ENCODE measurements at regions not wholly inside any gene's neighbourhood (a gene's known extent, or its start where the extent isn't known, plus 50 kb on each side); places are given as distances from the start of the nearest gene placed in this dataset.

- 100% methylated on average over 1 of the region's 5 CpGs for WGBS (ENCODE audit: insufficient coverage)
- Histone ChIP-seq H3K36me3 (ENCODE audit: control insufficient read depth, insufficient read depth, low read length) (no peaks in the 10 kb centered on the region), H3K27me3 (ENCODE audit: control insufficient read depth, insufficient read depth, low read length) (no peaks in the 10 kb centered on the region), H3K27ac (ENCODE audit: low read length) (no peak overlapping the region), H3K4me1 (ENCODE audit: control insufficient read depth, insufficient read depth, low read length) (no peaks in the 10 kb centered on the region), H3K9me3 (replicated peaks; ENCODE audit: control insufficient read depth, low read depth, low read length) (no peaks in the 10 kb centered on the region), H3K4me3 (ENCODE audit: low read length) (no peak overlapping the region)
- DNase-seq: no peak
Measured at GRCh38 chr13:75021151-75021550, 460.8 kb downstream of the TBC1D4 start.

- H3K27ac ChIP-seq (ENCODE audit: low read length): no peak overlapping the region
- no peak for DNase-seq
- no peaks in the 10 kb centered on the region for H3K36me3 ChIP-seq (ENCODE audit: control insufficient read depth, insufficient read depth, low read length)
- no peaks in the 10 kb centered on the region for H3K27me3 ChIP-seq (ENCODE audit: control insufficient read depth, insufficient read depth, low read length)
- no CpG with 5 or more reads among the region's 1 CpG for WGBS (ENCODE audit: insufficient coverage)
- H3K9me3 ChIP-seq (replicated peaks; ENCODE audit: control insufficient read depth, low read depth, low read length): no peaks in the 10 kb centered on the region
- H3K4me1 ChIP-seq (ENCODE audit: control insufficient read depth, insufficient read depth, low read length): no peaks in the 10 kb centered on the region
- H3K4me3 ChIP-seq (ENCODE audit: low read length): no peak overlapping the region
Measured at GRCh38 chr13:75016225-75016624, 465.7 kb downstream of the TBC1D4 start.

- no CpG with 5 or more reads among the region's 4 CpGs for WGBS (ENCODE audit: insufficient coverage)
- H3K36me3 ChIP-seq (ENCODE audit: control insufficient read depth, insufficient read depth, low read length): no peaks in the 10 kb centered on the region
- H3K27me3 ChIP-seq (ENCODE audit: control insufficient read depth, insufficient read depth, low read length): no peaks in the 10 kb centered on the region
- no peak overlapping the region for H3K27ac ChIP-seq (ENCODE audit: low read length)
- H3K4me1 ChIP-seq (ENCODE audit: control insufficient read depth, insufficient read depth, low read length): no peaks in the 10 kb centered on the region
- H3K9me3 ChIP-seq (replicated peaks; ENCODE audit: control insufficient read depth, low read depth, low read length): no peaks in the 10 kb centered on the region
- DNase-seq: no peak
- H3K4me3 ChIP-seq (ENCODE audit: low read length): no peak overlapping the region
Measured at GRCh38 chr13:75013818-75014217, 468.2 kb downstream of the TBC1D4 start.

GRCh38 chr13:75010941-75011340 is 471.0 kb downstream of the TBC1D4 start:
- DNase-seq: no peak
- Histone ChIP-seq H3K27ac (ENCODE audit: low read length) (no peak overlapping the region), H3K27me3 (ENCODE audit: control insufficient read depth, insufficient read depth, low read length) (no peaks in the 10 kb centered on the region), H3K9me3 (replicated peaks; ENCODE audit: control insufficient read depth, low read depth, low read length) (no peaks in the 10 kb centered on the region), H3K4me1 (ENCODE audit: control insufficient read depth, insufficient read depth, low read length) (no peaks in the 10 kb centered on the region), H3K36me3 (ENCODE audit: control insufficient read depth, insufficient read depth, low read length) (no peaks in the 10 kb centered on the region), H3K4me3 (ENCODE audit: low read length) (no peak overlapping the region)
- WGBS (ENCODE audit: insufficient coverage): no CpG with 5 or more reads among the region's 4 CpGs

GRCh38 chr13:75008926-75009325 is 473.0 kb downstream of the TBC1D4 start:
- no peak for DNase-seq
- Histone ChIP-seq H3K27me3 (ENCODE audit: control insufficient read depth, insufficient read depth, low read length) (no peaks in the 10 kb centered on the region), H3K9me3 (replicated peaks; ENCODE audit: control insufficient read depth, low read depth, low read length) (no peaks in the 10 kb centered on the region), H3K4me1 (ENCODE audit: control insufficient read depth, insufficient read depth, low read length) (no peaks in the 10 kb centered on the region), H3K4me3 (ENCODE audit: low read length) (no peak overlapping the region), H3K36me3 (ENCODE audit: control insufficient read depth, insufficient read depth, low read length) (no peaks in the 10 kb centered on the region), H3K27ac (ENCODE audit: low read length) (no peak overlapping the region)

GRCh38 chr13:74990992-74991391 is 491.0 kb downstream of the TBC1D4 start:
- H3K4me1 ChIP-seq (ENCODE audit: control insufficient read depth, insufficient read depth, low read length): no peaks in the 10 kb centered on the region
- H3K36me3 ChIP-seq (ENCODE audit: control insufficient read depth, insufficient read depth, low read length): no peaks in the 10 kb centered on the region
- WGBS (ENCODE audit: insufficient coverage): 100% methylated on average over 1 of the region's 2 CpGs
- no peak overlapping the region for H3K27ac ChIP-seq (ENCODE audit: low read length)
- H3K4me3 ChIP-seq (ENCODE audit: low read length): no peak overlapping the region
- H3K27me3 ChIP-seq (ENCODE audit: control insufficient read depth, insufficient read depth, low read length): no peaks in the 10 kb centered on the region
- H3K9me3 ChIP-seq (replicated peaks; ENCODE audit: control insufficient read depth, low read depth, low read length): no peaks in the 10 kb centered on the region
- DNase-seq: no peak

GRCh38 chr13:74987124-74987690 is 494.8 kb downstream of the TBC1D4 start:
- H3K4me3 ChIP-seq (ENCODE audit: low read length): no peak overlapping the region
- no peak for DNase-seq
- H3K9me3 ChIP-seq (replicated peaks; ENCODE audit: control insufficient read depth, low read depth, low read length): no peaks in the 10 kb centered on the region
- no peaks in the 10 kb centered on the region for H3K4me1 ChIP-seq (ENCODE audit: control insufficient read depth, insufficient read depth, low read length)
- H3K27ac ChIP-seq (ENCODE audit: low read length): no peak overlapping the region
- no peaks in the 10 kb centered on the region for H3K36me3 ChIP-seq (ENCODE audit: control insufficient read depth, insufficient read depth, low read length)
- H3K27me3 ChIP-seq (ENCODE audit: control insufficient read depth, insufficient read depth, low read length): no peaks in the 10 kb centered on the region

- H3K27me3 ChIP-seq (ENCODE audit: control insufficient read depth, insufficient read depth, low read length): no peaks in the 10 kb centered on the region
- H3K27ac ChIP-seq (ENCODE audit: low read length): no peak overlapping the region
- no peak for DNase-seq
- no peak overlapping the region for H3K4me3 ChIP-seq (ENCODE audit: low read length)
- no CpG with 5 or more reads among the region's 2 CpGs for WGBS (ENCODE audit: insufficient coverage)
- no peaks in the 10 kb centered on the region for H3K4me1 ChIP-seq (ENCODE audit: control insufficient read depth, insufficient read depth, low read length)
- H3K36me3 ChIP-seq (ENCODE audit: control insufficient read depth, insufficient read depth, low read length): no peaks in the 10 kb centered on the region
- H3K9me3 ChIP-seq (replicated peaks; ENCODE audit: control insufficient read depth, low read depth, low read length): no peaks in the 10 kb centered on the region
Measured at GRCh38 chr13:74986609-74987008, 495.4 kb downstream of the TBC1D4 start.

- WGBS (ENCODE audit: insufficient coverage): 40% methylated on average over 1 of the region's 2 CpGs
Measured at GRCh38 chr13:74979703-74980102, 502.3 kb downstream of the TBC1D4 start.

GRCh38 chr13:74978591-74978990 is 503.4 kb downstream of the TBC1D4 start:
- Histone ChIP-seq H3K9me3 (replicated peaks; ENCODE audit: control insufficient read depth, low read depth, low read length) (no peaks in the 10 kb centered on the region), H3K27me3 (ENCODE audit: control insufficient read depth, insufficient read depth, low read length) (no peaks in the 10 kb centered on the region), H3K4me1 (ENCODE audit: control insufficient read depth, insufficient read depth, low read length) (no peaks in the 10 kb centered on the region), H3K4me3 (ENCODE audit: low read length) (no peak overlapping the region), H3K36me3 (ENCODE audit: control insufficient read depth, insufficient read depth, low read length) (no peaks in the 10 kb centered on the region), H3K27ac (ENCODE audit: low read length) (no peak overlapping the region)
- 63% methylated on average over 5 of the region's 6 CpGs for WGBS (ENCODE audit: insufficient coverage)
- DNase-seq: no peak

More at GRCh38 chr13:74979703-74980102, 502.3 kb downstream of the TBC1D4 start:
- Histone ChIP-seq H3K4me1 (ENCODE audit: control insufficient read depth, insufficient read depth, low read length) (no peaks in the 10 kb centered on the region), H3K36me3 (ENCODE audit: control insufficient read depth, insufficient read depth, low read length) (no peaks in the 10 kb centered on the region), H3K4me3 (ENCODE audit: low read length) (no peak overlapping the region), H3K27ac (ENCODE audit: low read length) (no peak overlapping the region), H3K9me3 (replicated peaks; ENCODE audit: control insufficient read depth, low read depth, low read length) (no peaks in the 10 kb centered on the region), H3K27me3 (ENCODE audit: control insufficient read depth, insufficient read depth, low read length) (no peaks in the 10 kb centered on the region)
- no peak for DNase-seq

GRCh38 chr13:74977498-74977897 is 504.5 kb downstream of the TBC1D4 start:
- no CpG with 5 or more reads among the region's 1 CpG for WGBS (ENCODE audit: insufficient coverage)
- no peaks in the 10 kb centered on the region for H3K4me1 ChIP-seq (ENCODE audit: control insufficient read depth, insufficient read depth, low read length)
- no peak overlapping the region for H3K27ac ChIP-seq (ENCODE audit: low read length)
- no peak for DNase-seq
- no peaks in the 10 kb centered on the region for H3K36me3 ChIP-seq (ENCODE audit: control insufficient read depth, insufficient read depth, low read length)
- no peak overlapping the region for H3K4me3 ChIP-seq (ENCODE audit: low read length)
- no peaks in the 10 kb centered on the region for H3K27me3 ChIP-seq (ENCODE audit: control insufficient read depth, insufficient read depth, low read length)
- H3K9me3 ChIP-seq (replicated peaks; ENCODE audit: control insufficient read depth, low read depth, low read length): no peaks in the 10 kb centered on the region
